Spleen (tissue), 11 donors: ENCODE measurements at regions not wholly inside any gene's neighbourhood (a gene's known extent, or its start where the extent isn't known, plus 50 kb on each side); places are given as distances from the start of the nearest gene placed in this dataset.

Experiments used
- DNase-seq: peaks from one replicate; pipeline ENCODE4 v3.0.0-alpha.2; 2020
- H3K27ac ChIP-seq, 8 donors: fragments of 200-600 bp; sonication (generic) in 7 of 8; 1 replicate in 4 of 8; 2 replicates in 4 of 8; pipeline versions ENCODE4 v1.5.0 to v1.8.0; 2016 to 2021; ENCODE audit warnings: inconsistent platforms in 4 of 8, mild to moderate bottlenecking in 4 of 8, moderate library complexity in 1 of 8
- H3K27me3 ChIP-seq, 7 donors: fragments of 200-600 bp; sonication (generic) in 6 of 7; replicated peaks in 1 of 7; 1 replicate in 4 of 7; 2 replicates in 3 of 7; pipeline versions ENCODE4 v1.5.0 to v1.8.0; 2016 to 2021; ENCODE audit warnings: inconsistent platforms in 3 of 7, mild to moderate bottlenecking in 1 of 7
- H3K36me3 ChIP-seq, 6 donors: fragments of 200-600 bp; sonication (generic) in 5 of 6; 1 replicate in 4 of 6; 2 replicates in 2 of 6; pipeline versions ENCODE4 v1.5.0 to v1.8.0; 2016 to 2021; ENCODE audit warnings: inconsistent platforms in 2 of 6
- H3K4me1 ChIP-seq, 6 donors: fragments of 200-600 bp; sonication (generic) in 5 of 6; 1 replicate in 3 of 6; 2 replicates in 3 of 6; pipeline versions ENCODE4 v1.5.0 to v1.8.0; 2016 to 2021; ENCODE audit warnings: inconsistent platforms in 3 of 6
- H3K4me3 ChIP-seq, 8 donors: fragments of 200-600 bp; sonication (generic) in 7 of 8; 1 replicate in 4 of 8; 2 replicates in 4 of 8; pipeline versions ENCODE4 v1.5.0 to v1.8.0; 2016 to 2021; ENCODE audit warnings: inconsistent platforms in 4 of 8, mild to moderate bottlenecking in 4 of 8, moderate library complexity in 2 of 8
- H3K9me3 ChIP-seq, 8 donors: fragments of 200-600 bp; sonication (generic) in 7 of 8; 1 replicate in 4 of 8; 2 replicates in 4 of 8; pipeline versions ENCODE4 v1.5.0 to v1.8.0; 2016 to 2021; ENCODE audit warnings: inconsistent platforms in 4 of 8
- POLR2A ChIP-seq, 3 donors: fragments of 450-650 bp; IDR thresholded peaks; one replicate each; pipeline ENCODE4 v1.5.1; 2017; ENCODE audit warnings: antibody characterized with exemption in 3 of 3, mild to moderate bottlenecking in 1 of 3
- POLR2AphosphoS5 ChIP-seq, 3 donors: sonication (generic); formaldehyde crosslinking; IDR thresholded peaks; one replicate each; pipeline ENCODE4 v1.5.1; 2017; ENCODE audit warnings: antibody characterized with exemption in 3 of 3
- WGBS, 5 donors: extraction: QIAGEN DNeasy Blood & Tissue Kit in 3 of 5; methylation state at CpG; one replicate each; pipeline versions ENCODE4 v1.1.5 to v1.1.7; 2013 to 2018; 5-methylcytosine and 5-hydroxymethylcytosine counted together
- intact Hi-C: fragments of 100-400 bp; cut with DNase I; formaldehyde crosslinking; loops from one replicate; pipeline ENCODE4 v1.15.0; 2023; ENCODE audit warnings: low total_unique reads
- TF ChIP-seq, protein P1 (sequence below), 11 experiments: fragments of 200-600 bp in 7 of 11; fragments of 450-650 bp in 4 of 11; sonication (generic) in 4 of 11; IDR thresholded peaks in 8 of 11; conservative IDR thresholded peaks in 3 of 11; 1 replicate in 7 of 11; 2 replicates in 4 of 11; pipeline versions ENCODE4 v1.4.0 to v1.8.0; 2016 to 2021; ENCODE audit warnings: antibody characterized with exemption in 11 of 11, inconsistent platforms in 4 of 11, mild to moderate bottlenecking in 1 of 11
- donor health status: healthy with polysubstance abuse.
- donor health status: DM: no; HTN: no; CAD: no; lungs with moderate emphysema.
- donor health status: DM: no; HTN: no; CAD: no.
- donor health status: Bipolar disorder and iron deficiency.
- donor health status: healthy.
- donor health status: DM: no; HTN: no; CAD: no.
- donor health status: DM: yes; HTN: yes; CAD: no.

DNA sequence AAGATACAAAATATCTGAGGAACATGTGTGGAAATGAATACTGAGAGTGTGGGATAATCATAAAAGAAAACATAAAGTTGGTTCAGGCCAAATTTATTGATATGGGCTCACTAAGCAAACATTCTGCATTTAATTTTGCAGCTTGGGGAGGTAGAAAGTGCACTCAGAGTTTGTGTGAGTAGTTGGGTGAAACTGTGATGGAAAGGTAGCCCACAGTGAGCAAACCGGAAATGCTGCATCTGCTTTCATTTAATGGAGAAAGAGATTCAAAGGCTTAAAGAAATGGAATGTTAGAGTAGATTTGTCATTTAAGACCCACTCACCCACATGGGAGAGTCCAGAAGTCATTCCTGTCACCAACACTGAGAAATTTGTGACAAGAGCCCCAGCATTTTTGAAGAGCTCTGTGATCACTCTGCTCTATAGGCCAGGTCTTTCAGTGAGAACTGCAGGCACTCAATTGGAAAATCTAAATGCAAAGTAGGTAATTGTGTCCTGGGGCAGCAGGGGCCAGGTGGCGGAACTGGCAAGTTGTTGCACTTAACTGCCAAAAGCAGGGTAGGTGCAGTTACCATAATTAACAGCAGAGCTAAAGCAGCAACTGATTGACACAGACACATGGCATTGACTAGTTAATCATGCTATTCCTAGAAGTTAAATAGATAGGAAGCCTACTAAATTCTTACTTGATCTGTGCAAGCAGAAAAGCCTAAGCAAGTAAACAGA is 1228.3 kb upstream of the PCDH20 start:
- no peaks in the 10 kb centered on the region for H3K36me3 ChIP-seq
- no peak for DNase-seq
- H3K4me1 ChIP-seq = no peaks in the 10 kb centered on the region
- no peaks in the 10 kb centered on the region for H3K27me3 ChIP-seq
- intact Hi-C loops = no loop called here
- H3K9me3 ChIP-seq = peaks cover 0 to 20% (median 0%) of the 10 kb centered on the region in 8 donors
- TF ChIP-seq POLR2AphosphoS5 (IDR thresholded peaks at IDR 0.05) (no peak), POLR2A (IDR thresholded peaks at IDR 0.05) (no peak)
- TF ChIP-seq, protein P1, sequence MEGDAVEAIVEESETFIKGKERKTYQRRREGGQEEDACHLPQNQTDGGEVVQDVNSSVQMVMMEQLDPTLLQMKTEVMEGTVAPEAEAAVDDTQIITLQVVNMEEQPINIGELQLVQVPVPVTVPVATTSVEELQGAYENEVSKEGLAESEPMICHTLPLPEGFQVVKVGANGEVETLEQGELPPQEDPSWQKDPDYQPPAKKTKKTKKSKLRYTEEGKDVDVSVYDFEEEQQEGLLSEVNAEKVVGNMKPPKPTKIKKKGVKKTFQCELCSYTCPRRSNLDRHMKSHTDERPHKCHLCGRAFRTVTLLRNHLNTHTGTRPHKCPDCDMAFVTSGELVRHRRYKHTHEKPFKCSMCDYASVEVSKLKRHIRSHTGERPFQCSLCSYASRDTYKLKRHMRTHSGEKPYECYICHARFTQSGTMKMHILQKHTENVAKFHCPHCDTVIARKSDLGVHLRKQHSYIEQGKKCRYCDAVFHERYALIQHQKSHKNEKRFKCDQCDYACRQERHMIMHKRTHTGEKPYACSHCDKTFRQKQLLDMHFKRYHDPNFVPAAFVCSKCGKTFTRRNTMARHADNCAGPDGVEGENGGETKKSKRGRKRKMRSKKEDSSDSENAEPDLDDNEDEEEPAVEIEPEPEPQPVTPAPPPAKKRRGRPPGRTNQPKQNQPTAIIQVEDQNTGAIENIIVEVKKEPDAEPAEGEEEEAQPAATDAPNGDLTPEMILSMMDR (IDR thresholded peaks at IDR 0.05 in 8 of 11, conservative IDR thresholded peaks at IDR 0.05 in 3 of 11) = no peak
- no peak overlapping the region for H3K4me3 ChIP-seq
- WGBS, 5 donors = 61 to 82% (median 74%) methylated on average over 2 of the region's 2 CpGs
- H3K27ac ChIP-seq = no peak overlapping the region

DNA sequence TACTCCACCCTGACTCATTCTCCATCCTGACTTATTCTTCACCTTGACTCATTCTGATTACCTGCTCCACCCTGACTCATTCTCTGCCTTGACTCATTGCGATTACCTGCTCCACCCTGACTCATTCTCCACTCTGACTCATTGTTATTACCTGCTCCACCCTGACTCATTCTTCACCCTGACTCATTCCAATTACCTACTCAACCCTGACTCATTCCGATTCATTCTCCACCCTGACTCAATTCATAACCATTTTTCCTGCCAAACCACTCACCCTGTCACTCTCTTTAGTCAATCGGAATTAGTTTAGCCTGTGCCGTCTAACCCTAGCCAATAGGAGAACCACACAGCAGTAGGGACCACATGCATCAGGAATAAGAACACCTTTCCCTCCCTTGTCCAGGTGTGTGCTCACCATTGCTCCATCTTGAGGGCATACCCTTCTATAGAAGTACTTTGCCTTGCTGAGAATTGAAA is 1227.4 kb upstream of the PCDH20 start:
- no peak for DNase-seq
- intact Hi-C loops = no loop called here
- TF ChIP-seq POLR2A (IDR thresholded peaks at IDR 0.05) (no peak), POLR2AphosphoS5 (IDR thresholded peaks at IDR 0.05) (no peak)
- TF ChIP-seq, protein P1 (IDR thresholded peaks at IDR 0.05 in 8 of 11, conservative IDR thresholded peaks at IDR 0.05 in 3 of 11) = no peak
- Histone ChIP-seq H3K27ac (no peak overlapping the region), H3K4me1 (no peaks in the 10 kb centered on the region), H3K9me3 (peaks cover 0 to 20% (median 0%) of the 10 kb centered on the region in 8 donors), H3K4me3 (no peak overlapping the region), H3K36me3 (no peaks in the 10 kb centered on the region), H3K27me3 (no peaks in the 10 kb centered on the region)
- 76 to 91% (median 83%) methylated on average over 4 of the region's 4 CpGs for WGBS, 5 donors

DNA sequence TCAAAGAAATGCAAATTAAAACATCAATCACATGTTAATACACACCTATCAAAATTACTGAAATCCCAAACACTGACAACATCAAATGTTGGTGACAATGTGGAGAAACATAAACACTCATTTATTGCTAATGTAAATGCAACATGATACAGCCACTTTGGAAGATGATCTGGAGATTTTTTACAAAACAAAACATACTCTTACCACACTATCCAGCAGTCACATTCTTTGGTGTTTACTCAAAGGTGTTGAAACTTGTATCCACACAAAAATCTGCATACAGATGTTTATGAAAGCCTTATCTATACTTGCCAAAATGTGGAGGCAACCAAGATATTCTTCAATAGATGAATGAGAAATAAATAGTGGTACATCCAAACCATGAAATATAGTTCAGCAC is 1219.5 kb upstream of the PCDH20 start:
- H3K4me1 ChIP-seq = no peaks in the 10 kb centered on the region
- no peak overlapping the region for H3K4me3 ChIP-seq
- H3K27ac ChIP-seq = no peak overlapping the region
- DNase-seq = no peak
- intact Hi-C loops = no loop called here
- no peak for TF ChIP-seq POLR2AphosphoS5 (IDR thresholded peaks at IDR 0.05)
- TF ChIP-seq POLR2A (IDR thresholded peaks at IDR 0.05) = no peak
- TF ChIP-seq, protein P1 (IDR thresholded peaks at IDR 0.05 in 8 of 11, conservative IDR thresholded peaks at IDR 0.05 in 3 of 11) = no peak
- no peaks in the 10 kb centered on the region for H3K36me3 ChIP-seq
- H3K9me3 ChIP-seq = peaks cover 0 to 8% (median 0%) of the 10 kb centered on the region in 8 donors
- H3K27me3 ChIP-seq = no peaks in the 10 kb centered on the region

DNA sequence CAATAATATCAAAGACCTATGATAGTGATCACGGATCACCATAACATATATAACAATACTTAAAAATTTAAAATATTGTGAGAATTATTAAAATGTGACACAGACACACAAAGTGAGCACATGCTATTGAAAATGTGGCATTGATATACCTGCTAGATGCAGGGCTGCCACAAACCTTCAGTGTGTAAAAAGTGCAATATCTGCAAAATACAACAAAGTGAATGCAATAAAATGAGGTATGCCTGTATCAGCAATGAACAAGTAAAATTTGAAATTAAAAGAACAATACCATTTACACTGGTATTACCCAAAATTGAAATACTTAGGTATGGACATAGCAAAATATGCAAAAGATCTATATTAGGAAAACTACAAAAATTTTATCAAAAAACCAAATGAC is 1217.8 kb upstream of the PCDH20 start:
- H3K4me1 ChIP-seq = no peaks in the 10 kb centered on the region
- H3K36me3 ChIP-seq = no peaks in the 10 kb centered on the region
- TF ChIP-seq POLR2A (IDR thresholded peaks at IDR 0.05) (no peak), POLR2AphosphoS5 (IDR thresholded peaks at IDR 0.05) (no peak)
- TF ChIP-seq, protein P1 (IDR thresholded peaks at IDR 0.05 in 8 of 11, conservative IDR thresholded peaks at IDR 0.05 in 3 of 11) = no peak
- no peak overlapping the region for H3K4me3 ChIP-seq
- H3K27ac ChIP-seq = no peak overlapping the region
- DNase-seq = no peak
- intact Hi-C loops = no loop called here
- no peaks in the 10 kb centered on the region for H3K27me3 ChIP-seq
- WGBS, 5 donors = 85 to 91% (median 87%) methylated on average over 1 of the region's 1 CpG
- peaks cover 0 to 8% (median 0%) of the 10 kb centered on the region in 8 donors for H3K9me3 ChIP-seq
